Mucosa of descending colon (tissue), 3 donors: ENCODE measurements at regions not wholly inside any gene's neighbourhood (a gene's known extent, or its start where the extent isn't known, plus 50 kb on each side); places are given as distances from the start of the nearest gene placed in this dataset.

ENCODE experiments used
- ATAC-seq: fragments of 200-7000 bp; cut with Tn5 transposase; one replicate; pipeline ENCODE4 v1.9.1; 2020; ENCODE audit warnings: mild to moderate bottlenecking, moderate library complexity
- DNase-seq, 3 donors: peaks; one replicate each; pipeline ENCODE4 v3.0.0-alpha.2; 2020
- H3K36me3 ChIP-seq: fragments of 200-600 bp; one replicate; pipeline ENCODE4 v1.8.0; 2021; ENCODE audit warnings: low read depth, mild to moderate bottlenecking
- H3K4me1 ChIP-seq: fragments of 200-600 bp; one replicate; pipeline ENCODE4 v1.8.0; 2021; ENCODE audit warnings: low read depth, mild to moderate bottlenecking
- H3K4me3 ChIP-seq: fragments of 200-600 bp; one replicate; pipeline ENCODE4 v1.8.0; 2021; ENCODE audit warnings: mild to moderate bottlenecking
- H3K9me3 ChIP-seq: fragments of 200-600 bp; one replicate; pipeline ENCODE4 v1.8.0; 2021; ENCODE audit warnings: mild to moderate bottlenecking
- CTCF ChIP-seq: fragments of 200-600 bp; IDR thresholded peaks from one replicate; pipeline ENCODE4 v1.8.0; 2022; ENCODE audit warnings: antibody characterized with exemption, mild to moderate bottlenecking
- intact Hi-C, 2 donors: fragments of 100-400 bp; cut with DNase I in 1 of 2; cut with micrococcal nuclease in 1 of 2; formaldehyde crosslinking; loops; one replicate each; pipeline versions ENCODE4 v1.11.0 to v1.11.1; 2022; cut with DNase I, micrococcal nuclease
- donor health status: DM: no; HTN: no; CAD: no; lungs with moderate emphysema.
- donor health status: DM: no; HTN: no; CAD: no.
- donor health status: DM: no; HTN: yes; CAD: no.

- no peaks in the 10 kb centered on the region for H3K36me3 ChIP-seq
- no peak for DNase-seq
- no peak for ATAC-seq
- intact Hi-C loops = no loop called here
- no peaks in the 10 kb centered on the region for H3K4me1 ChIP-seq
- H3K9me3 ChIP-seq = no peaks in the 10 kb centered on the region
- no peak overlapping the region for H3K4me3 ChIP-seq
- TF ChIP-seq CTCF = no peak
Measured at GRCh38 chr16:51562891-51563290, 411.8 kb upstream of the SALL1 start.

- Histone ChIP-seq H3K36me3 (no peaks in the 10 kb centered on the region), H3K4me1 (no peaks in the 10 kb centered on the region), H3K9me3 (no peaks in the 10 kb centered on the region), H3K4me3 (no peak overlapping the region)
- no peak for TF ChIP-seq CTCF
- DNase-seq = no peak
- ATAC-seq = no peak
- intact Hi-C loops = no loop called here
Measured at GRCh38 chr16:51559901-51560300, 408.8 kb upstream of the SALL1 start.

- no peak for TF ChIP-seq CTCF
- no peaks in the 10 kb centered on the region for H3K4me1 ChIP-seq
- H3K36me3 ChIP-seq = no peaks in the 10 kb centered on the region
- intact Hi-C loops = no loop called here
- no peaks in the 10 kb centered on the region for H3K9me3 ChIP-seq
- ATAC-seq = no peak
- no peak for DNase-seq
- H3K4me3 ChIP-seq = no peak overlapping the region
Measured at GRCh38 chr16:51557670-51558069, 406.6 kb upstream of the SALL1 start.

- peak in 1 of 3 donors; percentile 11 for DNase-seq
- no peaks in the 10 kb centered on the region for H3K36me3 ChIP-seq
- H3K4me1 ChIP-seq = no peaks in the 10 kb centered on the region
- H3K9me3 ChIP-seq = no peaks in the 10 kb centered on the region
- TF ChIP-seq CTCF = no peak
- peak; percentile 20 for ATAC-seq
- H3K4me3 ChIP-seq = no peak overlapping the region
- intact Hi-C loops = no loop called here
Measured at GRCh38 chr16:51556694-51557340, 405.7 kb upstream of the SALL1 start.

GRCh38 chr16:51553910-51554309 is 402.8 kb upstream of the SALL1 start:
- intact Hi-C loops = no loop called here
- Histone ChIP-seq H3K36me3 (no peaks in the 10 kb centered on the region), H3K4me1 (no peaks in the 10 kb centered on the region), H3K9me3 (no peaks in the 10 kb centered on the region), H3K4me3 (no peak overlapping the region)
- no peak for ATAC-seq
- TF ChIP-seq CTCF = no peak
- DNase-seq = no peak

- no peaks in the 10 kb centered on the region for H3K36me3 ChIP-seq
- H3K4me1 ChIP-seq = no peaks in the 10 kb centered on the region
- no peak for TF ChIP-seq CTCF
- no peak for DNase-seq
- no peak overlapping the region for H3K4me3 ChIP-seq
- H3K9me3 ChIP-seq = no peaks in the 10 kb centered on the region
- ATAC-seq = no peak
- intact Hi-C loops = no loop called here
Measured at GRCh38 chr16:51553314-51553713, 402.2 kb upstream of the SALL1 start.
